Activated CD4-positive, alpha-beta T cell treated with anti-CD3 and anti-CD28 coated beads, Interleukin-2, amount 10 ng/mL, durations not matched to agents 24 days and 14 days (primary cell): ENCODE measurements at regions not wholly inside any gene's neighbourhood (a gene's known extent, or its start where the extent isn't known, plus 50 kb on each side); places are given as distances from the start of the nearest gene placed in this dataset.

Experiments
- DNase-seq: peaks from one replicate; pipeline ENCODE4 v3.0.0; 2022
- H3K27ac Mint-ChIP-seq: one replicate; pipeline ENCODE4 v1.8.0; 2022; ENCODE audit warnings: mild to moderate bottlenecking, mixed read lengths
- H3K27me3 Mint-ChIP-seq: one replicate; pipeline ENCODE4 v1.8.0; 2022; ENCODE audit warnings: mixed read lengths
- H3K36me3 Mint-ChIP-seq: one replicate; pipeline ENCODE4 v1.8.0; 2022; ENCODE audit warnings: low read depth, mild to moderate bottlenecking, mixed read lengths
- H3K4me1 Mint-ChIP-seq: one replicate; pipeline ENCODE4 v1.8.0; 2021; ENCODE audit warnings: mixed read lengths
- H3K4me3 Mint-ChIP-seq: one replicate; pipeline ENCODE4 v1.8.0; 2022; ENCODE audit warnings: mild to moderate bottlenecking, moderate library complexity, mixed read lengths
- H3K9me3 Mint-ChIP-seq: one replicate; pipeline ENCODE4 v1.8.0; 2021; ENCODE audit warnings: mixed read lengths
- intact Hi-C: fragments of 100-400 bp; cut with micrococcal nuclease; formaldehyde crosslinking; loops from one replicate; pipeline ENCODE4 v1.15.1; 2023

GRCh38 chr5:56443826-56444225, 210.7 kb upstream of the ANKRD55 start:
- DNase-seq: no peak
- Mint-ChIP-seq H3K27ac (no peak overlapping the region), H3K36me3 (no peaks in the 10 kb centered on the region), H3K9me3 (peaks cover 6% of the 10 kb centered on the region), H3K4me1 (no peaks in the 10 kb centered on the region), H3K27me3 (peaks cover 3% of the 10 kb centered on the region), H3K4me3 (no peak overlapping the region)
- intact Hi-C loops: no loop called here

DNA sequence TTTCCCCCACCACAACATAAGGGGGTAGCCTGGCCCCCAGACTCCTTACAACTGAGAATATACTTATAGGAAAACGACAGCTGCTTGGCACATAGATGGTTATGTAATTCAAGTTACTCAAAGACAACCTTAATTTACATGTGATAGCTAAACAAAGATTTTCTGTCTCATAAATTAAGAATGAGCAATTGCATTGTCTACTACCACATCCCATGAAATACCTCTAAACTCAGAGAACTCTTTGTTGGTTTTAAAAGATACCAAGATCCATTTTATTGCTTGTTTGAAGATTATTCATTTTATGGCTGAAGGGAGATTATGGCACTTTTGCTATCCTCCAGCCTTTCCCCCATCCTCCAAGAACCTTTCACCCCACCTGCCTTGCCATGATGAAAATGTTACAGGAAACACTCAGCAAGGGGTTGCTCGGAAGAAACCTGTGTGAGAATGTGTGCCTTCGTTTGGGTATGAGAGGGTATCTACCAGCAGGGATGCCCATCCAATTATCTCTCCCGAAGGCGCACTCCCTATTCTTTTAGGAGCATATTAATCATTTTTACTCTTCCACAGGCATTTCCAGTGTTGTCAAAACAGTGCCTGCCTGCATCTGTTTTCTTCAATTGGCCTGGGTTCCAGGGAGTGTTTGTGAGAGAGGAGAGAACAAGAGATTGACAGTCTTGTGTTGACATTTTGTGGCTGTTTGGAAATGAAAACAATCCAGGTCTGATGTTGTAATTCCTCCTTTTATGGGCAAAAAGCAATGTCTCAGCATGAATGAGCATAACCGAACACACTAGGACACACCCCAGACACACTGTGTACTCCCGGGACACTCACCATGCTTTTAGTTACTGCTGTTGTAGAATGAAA, 208.0 kb upstream of the ANKRD55 start:
- no peak for DNase-seq
- no peak overlapping the region for H3K4me3 Mint-ChIP-seq
- H3K9me3 Mint-ChIP-seq: no peaks in the 10 kb centered on the region
- no peak overlapping the region for H3K27ac Mint-ChIP-seq
- peaks cover 6% of the 10 kb centered on the region for H3K4me1 Mint-ChIP-seq
- H3K36me3 Mint-ChIP-seq: no peaks in the 10 kb centered on the region
- peaks cover 6% of the 10 kb centered on the region for H3K27me3 Mint-ChIP-seq
- intact Hi-C loops: no loop called here

DNA sequence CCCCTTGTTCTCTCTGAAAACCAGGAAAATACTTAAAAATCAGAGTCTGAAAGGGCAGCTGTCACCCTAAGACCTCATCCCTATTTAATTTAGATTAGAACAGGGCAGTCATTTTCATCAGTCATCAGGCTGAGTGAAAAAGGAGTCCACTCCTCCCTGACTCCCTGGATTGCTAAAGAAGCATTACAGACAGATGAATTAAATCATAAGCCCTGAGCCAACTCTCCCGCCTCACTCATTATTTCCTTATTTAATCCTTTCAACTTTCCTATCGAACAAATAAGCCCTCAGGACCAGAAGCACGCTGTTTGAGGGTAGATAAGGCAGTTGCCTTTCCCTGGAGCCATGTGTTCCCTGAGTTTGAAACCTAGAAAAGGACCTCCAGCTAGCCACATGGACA, 201.9 kb upstream of the ANKRD55 start:
- H3K4me3 Mint-ChIP-seq: no peak overlapping the region
- peaks cover 7% of the 10 kb centered on the region for H3K9me3 Mint-ChIP-seq
- H3K27me3 Mint-ChIP-seq: peaks cover 3% of the 10 kb centered on the region
- intact Hi-C loops: no loop called here
- no peaks in the 10 kb centered on the region for H3K36me3 Mint-ChIP-seq
- H3K27ac Mint-ChIP-seq: no peak overlapping the region
- peaks cover 12% of the 10 kb centered on the region for H3K4me1 Mint-ChIP-seq
- DNase-seq: no peak

GRCh38 chr5:56433039-56433617, 200.0 kb upstream of the ANKRD55 start:
- H3K9me3 Mint-ChIP-seq: peaks cover 7% of the 10 kb centered on the region
- peaks cover 3% of the 10 kb centered on the region for H3K27me3 Mint-ChIP-seq
- no peaks in the 10 kb centered on the region for H3K36me3 Mint-ChIP-seq
- H3K4me3 Mint-ChIP-seq: no peak overlapping the region
- DNase-seq: no peak
- peaks cover 12% of the 10 kb centered on the region for H3K4me1 Mint-ChIP-seq
- no peak overlapping the region for H3K27ac Mint-ChIP-seq
- intact Hi-C loops: no loop called here

GRCh38 chr5:56432321-56432720, 199.2 kb upstream of the ANKRD55 start:
- intact Hi-C loops: no loop called here
- no peak for DNase-seq
- H3K9me3 Mint-ChIP-seq: peaks cover 7% of the 10 kb centered on the region
- H3K27me3 Mint-ChIP-seq: no peaks in the 10 kb centered on the region
- H3K27ac Mint-ChIP-seq: no peak overlapping the region
- H3K4me1 Mint-ChIP-seq: peaks cover 12% of the 10 kb centered on the region
- no peak overlapping the region for H3K4me3 Mint-ChIP-seq
- no peaks in the 10 kb centered on the region for H3K36me3 Mint-ChIP-seq

GRCh38 chr5:56430422-56430821, 197.3 kb upstream of the ANKRD55 start:
- Mint-ChIP-seq H3K36me3 (no peaks in the 10 kb centered on the region), H3K27me3 (no peaks in the 10 kb centered on the region), H3K27ac (no peak overlapping the region), H3K4me3 (no peak overlapping the region), H3K9me3 (peaks cover 13% of the 10 kb centered on the region), H3K4me1 (peaks cover 2% of the 10 kb centered on the region)
- intact Hi-C loops: no loop called here
- DNase-seq: no peak

DNA sequence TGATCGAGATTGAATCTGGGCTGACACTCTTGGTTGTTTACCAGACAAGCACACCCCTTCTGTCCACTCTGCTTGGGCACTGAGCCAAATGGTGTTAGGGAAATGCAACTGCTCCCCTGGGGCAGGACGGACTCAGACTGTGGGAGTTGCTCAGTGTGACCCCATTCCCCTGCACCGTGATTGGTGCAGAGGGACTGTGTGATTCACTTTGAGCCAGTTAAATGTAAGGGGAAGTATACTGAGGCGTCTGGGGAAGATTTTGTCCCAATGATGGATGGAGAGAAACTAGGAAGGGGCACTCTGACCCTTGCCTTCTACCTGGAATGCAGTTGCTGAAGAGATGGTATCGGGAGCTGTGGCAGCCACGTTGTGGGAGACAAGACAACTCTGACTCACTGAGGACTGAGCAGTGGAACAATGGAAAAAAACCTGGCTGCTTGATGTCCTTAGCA, 196.0 kb upstream of the ANKRD55 start:
- intact Hi-C loops: no loop called here
- H3K27me3 Mint-ChIP-seq: no peaks in the 10 kb centered on the region
- H3K36me3 Mint-ChIP-seq: no peaks in the 10 kb centered on the region
- H3K4me3 Mint-ChIP-seq: no peak overlapping the region
- no peak overlapping the region for H3K27ac Mint-ChIP-seq
- H3K9me3 Mint-ChIP-seq: peaks cover 14% of the 10 kb centered on the region
- H3K4me1 Mint-ChIP-seq: peaks cover 2% of the 10 kb centered on the region
- no peak for DNase-seq

- Mint-ChIP-seq H3K9me3 (peaks cover 16% of the 10 kb centered on the region), H3K27me3 (no peaks in the 10 kb centered on the region), H3K4me3 (no peak overlapping the region), H3K4me1 (peaks cover 2% of the 10 kb centered on the region), H3K27ac (no peak overlapping the region), H3K36me3 (peaks cover under 1% of the 10 kb centered on the region)
- intact Hi-C loops: no loop called here
- no peak for DNase-seq
These were observed 193.6 kb upstream of the ANKRD55 start for GRCh38 chr5:56426693-56427092.

DNA sequence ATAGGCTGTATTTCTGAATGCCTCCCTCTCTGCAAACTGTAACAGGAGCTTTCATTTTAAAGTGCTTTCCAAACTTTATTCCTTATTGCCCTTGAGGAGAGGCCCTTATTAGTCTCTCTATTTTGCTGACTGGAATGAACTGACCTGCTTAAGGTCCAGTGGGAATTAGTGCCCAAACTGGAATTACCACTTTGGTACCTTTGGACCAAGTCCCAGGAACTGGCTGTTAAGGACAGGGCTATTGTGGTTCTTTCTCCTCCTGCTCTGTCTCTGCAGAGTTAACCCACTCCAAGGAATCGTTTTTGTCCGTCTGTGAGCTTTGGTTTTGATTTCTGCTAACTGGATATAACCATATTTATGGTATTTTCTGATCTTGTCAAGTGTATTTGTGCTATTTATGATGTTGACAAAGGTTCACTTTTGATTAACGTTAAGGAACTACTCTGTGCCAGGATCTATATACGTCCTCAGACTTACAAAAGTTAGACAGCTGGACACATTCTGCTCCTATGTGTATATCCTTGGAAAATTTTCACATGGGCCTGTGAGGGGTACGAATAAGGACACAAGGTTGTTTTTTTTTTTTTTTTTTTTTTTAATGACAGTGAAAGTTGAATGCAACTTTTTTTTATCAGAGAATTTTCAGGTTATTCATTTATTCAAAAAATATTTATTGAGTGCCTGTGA, 189.1 kb upstream of the ANKRD55 start:
- Mint-ChIP-seq H3K27ac (no peak overlapping the region), H3K9me3 (peaks cover 42% of the 10 kb centered on the region), H3K4me1 (no peaks in the 10 kb centered on the region), H3K4me3 (no peak overlapping the region), H3K36me3 (peaks cover 1% of the 10 kb centered on the region), H3K27me3 (no peaks in the 10 kb centered on the region)
- intact Hi-C loops: no loop called here
- no peak for DNase-seq

DNA sequence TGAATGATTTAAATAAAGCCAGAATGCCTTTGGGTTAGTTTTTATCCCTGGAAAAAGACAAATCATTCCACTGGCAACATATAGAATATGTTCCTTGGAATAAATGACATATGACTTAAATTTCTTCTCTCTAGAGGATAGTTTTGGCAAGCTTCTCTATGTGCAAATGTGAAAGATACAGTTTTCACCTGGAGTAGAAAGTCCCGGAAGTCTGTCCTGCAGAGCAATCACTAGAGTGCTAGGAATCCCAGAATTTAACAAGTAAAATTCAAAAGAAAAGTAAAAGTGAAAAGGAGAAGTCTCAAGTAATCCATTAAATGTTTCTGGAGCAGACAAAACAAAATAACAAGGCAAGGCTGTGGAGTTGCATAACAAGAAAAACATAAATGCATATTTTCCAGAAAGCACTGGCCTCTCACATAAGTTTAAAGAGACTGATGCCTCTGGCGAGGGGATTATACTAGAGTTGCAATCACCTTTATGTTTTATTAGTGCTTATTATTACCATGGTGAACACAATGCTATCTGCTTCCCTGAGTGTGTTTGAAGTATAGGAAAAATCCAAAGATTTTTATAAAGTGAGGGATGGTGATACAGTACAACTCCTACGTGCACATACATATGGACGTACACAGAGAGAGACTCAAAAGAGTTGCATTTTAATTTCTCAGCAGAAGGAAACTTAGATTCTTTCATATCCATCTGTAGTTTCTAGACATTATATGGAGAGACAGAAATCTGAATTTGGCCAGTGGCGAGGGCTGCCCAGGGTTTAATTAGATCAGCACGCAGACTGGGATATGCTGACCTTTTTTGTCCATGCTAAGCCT, 188.3 kb upstream of the ANKRD55 start:
- peak; percentile 4 for DNase-seq
- Mint-ChIP-seq H3K27me3 (no peaks in the 10 kb centered on the region), H3K27ac (no peak overlapping the region), H3K4me3 (no peak overlapping the region), H3K36me3 (peaks cover 1% of the 10 kb centered on the region), H3K4me1 (no peaks in the 10 kb centered on the region), H3K9me3 (peaks cover 42% of the 10 kb centered on the region)
- intact Hi-C loops: no loop called here

DNA sequence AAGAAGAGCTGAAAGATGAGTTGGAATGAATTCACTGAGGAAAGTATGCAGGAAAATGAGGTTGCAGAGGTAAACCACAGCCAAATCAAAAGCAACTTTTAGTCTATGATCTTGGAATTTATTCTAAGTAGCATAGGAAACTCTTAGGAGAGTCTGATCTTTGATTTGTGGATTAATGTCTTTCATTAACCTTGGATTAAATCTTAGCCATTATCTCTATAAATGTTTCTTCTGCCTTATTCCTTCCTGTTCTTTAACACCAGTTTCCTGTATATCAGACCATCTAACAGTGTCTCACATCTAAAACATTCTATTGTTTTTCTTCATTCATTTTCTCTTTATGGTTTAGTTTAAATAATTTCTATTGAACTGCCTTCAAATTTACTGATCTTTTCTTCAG, 187.2 kb upstream of the ANKRD55 start:
- Mint-ChIP-seq H3K9me3 (peaks cover 34% of the 10 kb centered on the region), H3K4me1 (peaks cover 4% of the 10 kb centered on the region), H3K27ac (no peak overlapping the region), H3K27me3 (no peaks in the 10 kb centered on the region), H3K36me3 (peaks cover 1% of the 10 kb centered on the region), H3K4me3 (no peak overlapping the region)
- no peak for DNase-seq
- intact Hi-C loops: no loop called here

- H3K36me3 Mint-ChIP-seq: peaks cover 1% of the 10 kb centered on the region
- DNase-seq: no peak
- no peak overlapping the region for H3K4me3 Mint-ChIP-seq
- intact Hi-C loops: no loop called here
- peaks cover 34% of the 10 kb centered on the region for H3K9me3 Mint-ChIP-seq
- peaks cover 7% of the 10 kb centered on the region for H3K4me1 Mint-ChIP-seq
- H3K27ac Mint-ChIP-seq: no peak overlapping the region
- no peaks in the 10 kb centered on the region for H3K27me3 Mint-ChIP-seq
These were observed 186.5 kb upstream of the ANKRD55 start for GRCh38 chr5:56419667-56420066.

- Mint-ChIP-seq H3K4me1 (peaks cover 16% of the 10 kb centered on the region), H3K36me3 (no peaks in the 10 kb centered on the region), H3K4me3 (no peak overlapping the region), H3K9me3 (peaks cover 16% of the 10 kb centered on the region), H3K27me3 (no peaks in the 10 kb centered on the region), H3K27ac (no peak overlapping the region)
- DNase-seq: no peak
- intact Hi-C loops: no loop called here
These were observed 182.2 kb upstream of the ANKRD55 start for GRCh38 chr5:56415356-56415765.
